HG02610 (cell line): ENCODE measurements at regions not wholly inside any gene's neighbourhood (a gene's known extent, or its start where the extent isn't known, plus 50 kb on each side); places are given as distances from the start of the nearest gene placed in this dataset.

Experiments
- ATAC-seq: cut with Tn5 transposase; IDR thresholded peaks from one replicate; pipeline ENCODE4 v1.9.1; 2021; ENCODE audit warnings: mild to moderate bottlenecking, moderate library complexity; ENCODE audit not compliant: unreplicated experiment

DNA sequence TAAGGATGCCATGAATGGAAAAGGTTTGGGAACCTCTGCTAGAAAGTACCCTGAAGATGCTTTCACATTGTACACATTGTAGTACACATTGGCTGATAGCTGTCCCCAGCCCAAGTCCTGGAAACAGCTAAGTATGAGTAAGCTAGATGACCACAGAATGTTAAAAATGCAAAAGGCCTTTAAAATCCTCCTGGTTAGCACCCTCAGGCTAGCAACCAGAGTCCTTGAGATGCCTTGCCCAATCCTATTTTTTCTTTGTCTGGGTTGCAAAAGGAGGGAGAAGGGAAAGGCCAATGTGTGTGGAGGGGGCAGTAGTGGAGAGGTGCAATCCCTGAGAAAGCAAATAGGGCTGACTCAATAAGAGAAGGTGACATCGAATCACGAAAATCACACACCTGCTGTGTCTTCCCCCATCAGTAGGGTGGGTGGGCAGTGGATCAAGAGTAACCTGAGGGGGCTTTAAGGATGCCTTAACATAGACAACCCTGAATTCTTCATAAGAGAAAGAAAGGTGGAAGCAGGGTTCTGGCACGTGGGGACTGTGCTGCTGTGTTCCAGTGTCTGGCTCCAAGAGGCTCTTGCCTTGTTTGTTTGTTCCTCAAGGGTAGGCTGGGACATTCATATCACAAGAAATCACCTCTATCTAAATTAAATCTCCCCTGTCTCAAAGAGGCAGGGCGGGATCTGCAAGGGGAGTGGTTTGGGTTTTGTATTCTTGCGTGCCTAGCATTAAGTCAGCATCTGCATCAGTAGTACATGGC is 266.2 kb upstream of the PLXNA2 start:
- ATAC-seq, result no peak

- no peak for ATAC-seq
Measured at GRCh38 chr1:208511242-208511860, 267.2 kb upstream of the PLXNA2 start.

DNA sequence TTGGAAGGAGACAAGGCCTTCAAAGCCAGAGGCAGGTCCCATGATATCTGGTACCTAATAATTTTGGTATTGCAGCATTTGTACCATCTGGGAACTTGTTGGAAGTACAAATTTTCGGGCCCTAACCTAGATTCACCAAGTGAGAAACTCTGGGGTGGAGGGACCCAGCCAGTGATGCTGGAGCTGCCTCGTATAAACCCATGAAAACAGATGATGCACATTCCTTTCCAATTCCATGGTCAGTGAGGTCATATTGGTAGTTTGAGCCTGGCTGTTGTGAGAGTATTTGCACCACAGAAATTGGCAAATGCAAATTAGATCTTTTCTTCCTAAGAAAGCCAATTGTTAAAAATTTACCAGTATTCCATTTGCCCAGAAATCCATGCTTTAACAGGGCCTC is 269.6 kb upstream of the PLXNA2 start:
- no peak for ATAC-seq

GRCh38 chr1:208515129-208515528 is 270.9 kb upstream of the PLXNA2 start:
- ATAC-seq, result no peak

GRCh38 chr1:208516780-208517179 is 272.6 kb upstream of the PLXNA2 start:
- ATAC-seq, result no peak

DNA sequence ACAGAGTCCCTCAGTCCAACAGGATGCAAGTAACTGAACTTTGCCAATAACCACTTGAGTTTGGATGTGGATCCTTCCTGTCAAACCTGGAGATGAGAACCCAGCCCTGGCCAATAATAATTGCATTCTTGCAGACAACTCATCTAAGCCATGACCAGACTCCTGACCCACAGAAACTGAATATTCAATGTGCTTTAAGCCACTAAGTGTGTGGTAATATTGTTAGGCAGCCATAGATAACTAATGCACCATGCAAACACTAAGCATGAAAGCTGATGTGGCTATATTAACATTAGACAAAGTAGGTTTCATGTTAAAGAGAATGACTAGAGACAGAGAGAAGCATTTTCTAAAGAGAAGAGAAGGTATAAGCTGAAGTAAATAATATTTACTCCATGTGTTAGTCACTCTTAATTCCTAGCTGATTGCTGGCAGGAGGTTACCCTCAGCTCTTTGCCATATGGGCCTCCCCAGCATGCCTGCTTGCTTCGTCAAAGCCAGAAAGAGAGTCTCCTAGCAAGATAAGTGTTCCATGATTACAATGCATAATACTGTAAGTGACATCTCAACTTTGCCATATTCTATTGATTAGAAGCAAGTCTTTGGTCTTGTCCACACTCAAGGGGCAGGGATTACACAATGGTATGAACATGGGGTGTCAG is 276.4 kb upstream of the PLXNA2 start:
- no peak for ATAC-seq

GRCh38 chr1:208521534-208521933 is 277.4 kb upstream of the PLXNA2 start:
- ATAC-seq, result no peak

GRCh38 chr1:208523007-208523406 is 278.8 kb upstream of the PLXNA2 start:
- no peak for ATAC-seq

GRCh38 chr1:208524376-208524775 is 280.2 kb upstream of the PLXNA2 start:
- no peak for ATAC-seq

GRCh38 chr1:208524925-208525324 is 280.7 kb upstream of the PLXNA2 start:
- no peak for ATAC-seq

DNA sequence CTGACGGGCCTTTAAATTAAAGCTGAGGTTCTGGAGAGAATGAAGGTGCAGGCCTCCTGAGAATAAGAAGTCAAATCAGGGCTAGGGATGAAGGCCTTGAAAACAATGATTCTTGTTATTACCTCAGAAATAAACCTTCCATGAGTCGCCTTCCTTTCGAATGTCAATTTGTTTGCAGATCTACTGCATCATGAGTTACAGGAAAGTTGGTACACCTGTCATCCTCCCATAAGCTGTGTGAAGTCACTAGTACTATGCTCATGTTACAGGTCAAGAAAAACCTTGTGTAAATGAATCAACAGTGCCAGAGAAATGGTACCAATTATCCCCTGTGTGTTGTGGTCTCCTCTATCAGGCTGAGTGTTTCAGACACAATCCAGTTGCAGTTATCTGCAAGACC is 281.2 kb upstream of the PLXNA2 start:
- no peak for ATAC-seq

DNA sequence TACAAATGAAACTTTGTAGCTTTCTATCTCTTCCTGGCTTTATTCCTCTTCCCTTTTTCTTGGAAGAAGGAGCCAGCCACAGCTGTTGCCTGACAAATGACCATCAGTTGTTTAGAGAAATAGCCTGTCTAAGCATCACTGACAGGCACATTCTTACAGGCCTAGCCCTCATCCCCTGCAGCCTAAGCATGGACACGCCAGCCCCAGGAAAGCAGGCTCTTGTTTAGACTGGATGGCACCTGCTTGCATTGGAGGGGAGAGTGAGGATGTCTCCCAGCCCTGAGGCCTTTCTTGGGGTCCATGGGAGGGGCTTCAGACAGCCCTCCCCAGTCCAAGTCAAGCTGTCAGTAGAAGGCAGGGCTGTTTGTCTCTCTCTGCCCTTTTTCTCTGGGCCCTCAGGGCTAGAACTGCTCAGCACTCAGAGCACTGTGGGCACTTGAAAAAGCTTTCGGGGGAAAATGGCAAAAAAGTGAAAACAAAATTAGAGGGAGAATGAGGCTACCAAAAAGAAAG is 282.5 kb upstream of the PLXNA2 start:
- ATAC-seq, result no peak

- no peak for ATAC-seq
Measured at GRCh38 chr1:208527156-208527555, 283.0 kb upstream of the PLXNA2 start.

GRCh38 chr1:208528578-208529240 is 284.5 kb upstream of the PLXNA2 start:
- ATAC-seq, result no peak

GRCh38 chr1:208531003-208531750 is 287.0 kb upstream of the PLXNA2 start:
- ATAC-seq, result no peak

DNA sequence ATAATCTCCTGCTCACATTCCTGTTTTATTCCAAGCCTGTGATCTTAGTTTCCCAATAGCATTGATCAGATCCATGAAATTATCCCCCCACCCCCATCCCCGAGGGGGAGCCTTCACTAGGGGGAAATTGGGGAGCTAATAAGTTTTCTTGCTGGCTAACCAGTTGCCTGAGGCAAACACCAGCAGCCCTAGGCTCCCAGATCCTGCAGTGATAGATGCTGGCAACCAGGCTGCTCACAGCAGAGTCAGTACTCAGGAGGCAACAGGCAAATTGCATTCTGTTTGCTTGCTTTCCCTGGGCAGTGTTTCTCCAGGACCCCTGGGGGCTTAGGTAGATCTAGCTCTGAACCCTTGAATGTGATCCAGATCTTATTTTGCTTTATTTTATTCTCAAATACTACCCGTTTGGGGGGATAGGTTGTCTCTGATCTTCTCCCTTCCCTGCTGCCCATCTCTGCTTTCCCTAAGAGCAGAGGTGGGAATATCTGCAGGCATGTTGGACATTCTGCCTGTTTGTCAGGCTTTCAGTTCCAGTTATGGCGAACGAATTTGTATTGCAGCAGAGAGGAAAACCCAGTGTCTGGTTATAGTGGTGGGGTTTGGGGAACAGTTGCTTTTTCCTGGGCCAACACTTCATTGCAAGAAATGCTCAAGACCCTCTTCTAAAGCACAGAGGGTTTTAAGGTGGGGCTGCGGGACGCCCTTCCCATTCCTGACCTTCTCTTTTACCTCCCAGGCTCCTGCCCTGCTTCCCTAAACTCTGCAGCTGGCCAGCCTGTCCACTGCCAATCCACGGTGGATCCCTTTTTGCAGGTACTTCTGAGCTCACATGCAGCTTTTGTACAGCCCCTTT is 289.8 kb upstream of the PLXNA2 start:
- ATAC-seq, result no peak

GRCh38 chr1:208534599-208534897 is 290.4 kb upstream of the PLXNA2 start:
- no peak for ATAC-seq

DNA sequence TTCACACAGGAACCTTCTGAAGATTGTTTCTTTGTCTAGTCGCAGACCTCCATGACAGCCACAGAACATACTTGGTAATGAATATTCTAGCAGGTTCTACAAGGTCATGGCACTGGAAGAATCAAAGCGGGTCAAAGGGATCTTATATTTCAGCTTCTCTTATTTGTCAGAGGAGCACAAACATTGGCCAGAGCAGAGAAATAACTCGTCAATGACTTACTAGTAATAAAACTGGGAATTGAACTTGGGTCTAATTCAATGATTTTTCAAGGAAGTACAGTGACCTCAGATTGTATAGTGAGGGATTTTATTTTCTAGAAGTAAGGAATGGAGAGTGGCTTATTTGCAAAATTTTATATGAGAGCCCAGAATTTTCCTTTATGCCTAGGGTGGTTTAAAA is 290.8 kb upstream of the PLXNA2 start:
- ATAC-seq, result no peak

DNA sequence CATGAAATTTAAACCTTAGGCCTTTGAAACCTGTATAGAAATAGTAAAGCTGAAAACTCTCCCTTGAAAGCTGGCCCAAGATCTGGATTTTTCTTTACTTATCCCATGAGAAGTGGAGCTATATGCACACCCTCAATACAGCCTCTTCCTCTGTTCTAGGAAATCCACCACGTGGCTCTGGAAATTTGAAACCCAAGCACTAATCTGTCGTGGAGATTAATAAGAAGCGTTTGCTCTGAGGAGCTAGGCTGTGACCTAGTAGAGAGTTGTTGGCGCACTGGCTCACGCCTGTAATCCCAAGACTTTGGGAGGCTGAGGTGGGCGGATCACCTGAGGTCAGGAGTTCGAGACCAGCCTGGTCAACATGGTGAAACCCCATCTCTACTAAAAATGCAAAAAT is 291.3 kb upstream of the PLXNA2 start:
- no peak for ATAC-seq

- ATAC-seq, result no peak
Measured at GRCh38 chr1:208536212-208536611, 292.0 kb upstream of the PLXNA2 start.
